GM12801 (cell line): ENCODE measurements at regions not wholly inside any gene's neighbourhood (a gene's known extent, or its start where the extent isn't known, plus 50 kb on each side); places are given as distances from the start of the nearest gene placed in this dataset.

Experiments
- CTCF ChIP-seq: IDR thresholded peaks from one replicate; pipeline ENCODE4 v1.5.1; 2011; ENCODE audit warnings: control low read depth; ENCODE audit not compliant: insufficient read length; ENCODE audit errors: extremely low read depth

GRCh38 chr16:72355561-72355960, 183.6 kb upstream of the PMFBP1 start:
- no peak for TF ChIP-seq CTCF

GRCh38 chr16:72349719-72350118, 177.8 kb upstream of the PMFBP1 start:
- no peak for TF ChIP-seq CTCF

- no peak for TF ChIP-seq CTCF
Observed at GRCh38 chr16:72332926-72333325, 161.0 kb upstream of the PMFBP1 start.

GRCh38 chr16:72324578-72324977, 152.6 kb upstream of the PMFBP1 start:
- no peak for TF ChIP-seq CTCF

GRCh38 chr16:72317446-72317845, 145.5 kb upstream of the PMFBP1 start:
- no peak for TF ChIP-seq CTCF

- TF ChIP-seq CTCF = no peak
Observed at GRCh38 chr16:72313903-72314302, 141.9 kb upstream of the PMFBP1 start.

- no peak for TF ChIP-seq CTCF
Observed at GRCh38 chr16:72312828-72313227, 140.9 kb upstream of the PMFBP1 start.

- TF ChIP-seq CTCF = no peak
Observed at GRCh38 chr16:72311426-72311825, 139.5 kb upstream of the PMFBP1 start.
